NCI-H1694 treated with DMSO at 0.1 percent for 48 hours (cell line): ENCODE measurements at regions not wholly inside any gene's neighbourhood (a gene's known extent, or its start where the extent isn't known, plus 50 kb on each side); places are given as distances from the start of the nearest gene placed in this dataset.
A peak's percentile ranks its signal among the peaks of the same experiment; 100 is the strongest.
"Not testable (repeated sequence)": the region's sequence is repeated elsewhere in the genome, so short reads cannot be mapped to it uniquely, and the experiment has no call there.

Source experiments
- DNase-seq: peaks from one replicate; lab custom pipeline; 2025; lab: John Stamatoyannopoulos, UW

DNA sequence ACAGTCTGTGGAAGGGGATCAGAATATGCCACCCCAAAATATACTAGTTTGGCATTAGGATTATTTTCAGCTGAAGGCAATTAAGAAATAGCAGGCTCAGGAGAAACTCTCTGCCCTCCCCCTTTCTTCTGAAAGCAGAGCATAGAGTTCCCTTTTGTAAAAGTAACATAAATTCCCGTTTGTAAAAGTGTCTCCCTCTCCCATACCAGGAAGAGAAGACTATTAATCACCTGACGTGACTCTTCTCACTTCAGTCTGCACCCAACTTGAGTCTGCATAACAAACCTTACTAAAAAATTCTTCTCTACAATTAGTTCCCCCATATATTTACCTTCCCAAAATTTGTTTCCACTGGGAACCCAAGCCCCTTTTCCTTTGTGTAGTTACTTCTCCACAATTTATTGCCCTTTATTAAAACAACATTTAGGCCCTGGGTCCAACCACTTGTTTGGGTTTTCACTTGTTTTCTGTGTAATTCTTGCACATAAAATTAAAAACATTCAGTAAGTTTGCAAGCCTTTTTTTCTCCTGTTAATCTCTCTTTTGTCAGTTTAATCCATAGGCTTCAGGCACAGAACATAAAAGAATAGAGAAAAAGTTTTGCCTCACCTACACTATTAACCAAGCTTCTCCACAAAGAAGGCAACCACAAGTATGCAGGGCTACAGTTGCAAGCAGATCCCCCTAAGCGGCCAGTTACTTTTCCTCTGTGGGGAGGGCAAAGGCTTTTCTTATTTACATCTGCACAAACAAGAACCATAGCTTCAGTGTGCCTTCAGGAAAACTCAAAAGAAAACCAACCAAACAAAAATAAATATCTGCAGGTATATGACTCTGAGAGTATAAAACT lies 73.8 kb upstream of the EPCAM start:
- DNase-seq, result no peak

DNA sequence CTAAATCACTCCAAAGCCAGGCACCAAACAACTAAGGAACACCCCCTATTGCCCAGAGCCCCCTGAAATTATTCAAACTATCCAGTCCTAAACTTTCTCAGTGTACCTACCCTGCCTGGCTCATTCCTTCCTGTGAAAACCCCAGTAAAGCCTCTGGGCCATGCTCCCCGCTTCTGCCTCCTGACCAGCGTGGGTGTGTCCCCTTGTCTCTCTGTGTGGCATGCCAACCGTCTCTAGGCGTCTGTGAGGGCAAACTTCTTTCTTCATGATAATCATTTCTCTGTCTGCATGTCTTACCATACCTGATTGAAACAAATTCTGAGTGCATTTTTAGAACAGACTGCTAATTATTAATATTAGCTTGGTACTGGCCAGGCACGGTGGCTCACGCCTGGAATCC lies 75.1 kb upstream of the EPCAM start:
- no peak for DNase-seq

DNA sequence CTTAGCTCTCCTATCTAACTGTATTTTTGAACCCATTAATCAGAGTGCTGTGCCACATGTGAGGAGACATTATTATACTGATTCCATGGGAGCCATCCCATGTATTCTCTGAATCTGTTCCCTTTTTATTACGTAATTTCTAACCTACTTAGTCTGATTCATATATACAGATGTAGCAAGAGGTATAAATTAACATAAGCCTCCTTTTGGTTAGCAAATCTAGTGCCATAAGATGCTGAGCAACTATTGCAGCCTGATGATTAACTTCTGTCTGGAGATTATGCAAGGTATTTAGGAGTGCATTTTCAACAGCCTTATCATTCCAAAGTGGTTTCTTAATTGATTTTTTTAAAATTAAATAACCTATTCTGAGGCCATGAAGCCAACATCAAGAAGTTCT lies 80.2 kb upstream of the EPCAM start:
- DNase-seq, result no peak

DNA sequence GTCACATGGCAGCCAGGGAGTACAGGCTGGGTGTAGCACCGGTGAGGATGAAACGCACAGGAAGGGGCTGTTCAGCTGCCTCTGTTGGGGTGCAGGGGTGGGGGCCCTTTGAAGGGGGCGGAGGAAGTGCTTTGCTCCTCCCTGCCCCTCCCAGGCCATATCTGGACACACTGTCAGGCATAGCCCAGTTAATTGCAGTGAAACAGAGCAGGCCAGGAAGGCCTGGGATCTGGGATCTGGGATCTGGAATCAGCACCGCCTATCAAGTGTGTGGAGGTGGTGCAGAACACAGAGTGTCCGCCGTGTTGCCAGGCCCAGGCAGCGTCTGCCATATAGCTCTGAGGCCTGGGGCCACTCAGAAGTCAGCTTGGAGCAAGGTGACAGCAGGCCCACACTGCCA lies 85.5 kb upstream of the EPCAM start:
- DNase-seq, result no peak

DNA sequence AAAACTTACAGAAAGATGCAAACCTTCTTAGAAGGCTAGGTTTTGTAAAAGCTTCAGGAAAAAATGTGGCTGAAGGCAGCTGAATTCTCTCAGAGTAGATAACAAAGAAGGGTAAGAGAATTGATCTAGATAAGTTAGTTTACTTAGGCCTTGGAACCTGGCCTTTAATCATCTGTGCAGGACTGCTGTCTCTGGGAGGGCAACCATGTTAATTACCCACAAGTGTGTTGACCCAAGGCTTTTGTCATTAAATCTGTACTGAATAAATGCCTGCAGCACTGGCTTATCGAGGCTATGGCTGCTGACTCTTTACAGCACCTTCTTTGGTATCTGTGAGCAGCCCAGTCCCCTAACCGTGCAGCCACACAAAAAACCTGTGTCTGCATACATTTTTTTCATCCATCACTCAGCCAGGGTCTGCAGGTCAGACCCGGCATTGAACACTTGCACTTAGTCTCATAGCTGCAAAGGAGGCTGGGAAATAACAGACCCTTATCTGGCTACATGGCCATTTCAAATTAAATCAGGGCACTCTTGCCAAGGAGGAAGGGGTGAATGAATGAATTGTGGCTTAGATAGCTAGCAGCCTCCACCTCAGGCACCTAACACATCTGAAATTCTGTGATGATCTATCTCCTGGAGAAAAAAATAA lies 86.4 kb upstream of the EPCAM start:
- no peak for DNase-seq

DNA sequence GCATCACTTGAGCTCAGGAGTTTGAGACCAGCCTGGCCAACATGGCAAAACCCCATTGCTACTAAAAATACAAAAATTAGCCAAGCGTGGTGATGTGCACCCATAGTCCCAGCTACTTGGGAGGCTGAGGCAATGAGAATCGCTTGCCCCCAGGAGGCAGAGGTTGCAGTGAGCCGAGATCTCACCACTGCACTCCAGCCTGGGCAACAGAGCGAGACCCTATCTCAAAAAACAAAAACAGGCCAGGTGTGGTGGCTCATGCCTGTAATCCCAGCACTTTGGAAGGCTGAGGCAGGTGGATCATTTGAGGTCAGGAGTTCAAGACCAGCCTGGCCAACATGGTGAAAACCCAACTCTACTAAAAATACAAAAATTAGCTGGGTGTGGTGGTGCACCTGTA lies 89.6 kb upstream of the EPCAM start:
- not testable (repeated sequence) for DNase-seq

DNA sequence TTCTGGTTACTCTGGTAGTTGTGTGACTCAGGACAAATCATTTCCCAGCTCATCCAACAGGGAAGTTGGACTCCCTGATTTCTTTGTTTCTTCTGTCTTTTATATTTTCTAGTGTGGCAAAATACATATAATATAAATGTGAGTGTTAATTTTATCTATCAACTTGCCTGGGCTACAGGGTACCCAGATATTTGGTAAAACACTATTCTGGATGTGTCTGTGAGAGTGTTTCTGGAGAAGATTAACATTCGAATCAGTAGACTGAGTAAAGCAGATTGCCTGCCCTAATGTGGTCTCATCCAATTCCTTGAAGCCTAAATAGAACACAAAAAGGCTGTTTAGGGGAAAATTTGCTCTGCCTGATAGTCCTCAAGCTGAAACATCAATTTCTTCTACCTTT lies 91.1 kb upstream of the EPCAM start:
- DNase-seq, result no peak

DNA sequence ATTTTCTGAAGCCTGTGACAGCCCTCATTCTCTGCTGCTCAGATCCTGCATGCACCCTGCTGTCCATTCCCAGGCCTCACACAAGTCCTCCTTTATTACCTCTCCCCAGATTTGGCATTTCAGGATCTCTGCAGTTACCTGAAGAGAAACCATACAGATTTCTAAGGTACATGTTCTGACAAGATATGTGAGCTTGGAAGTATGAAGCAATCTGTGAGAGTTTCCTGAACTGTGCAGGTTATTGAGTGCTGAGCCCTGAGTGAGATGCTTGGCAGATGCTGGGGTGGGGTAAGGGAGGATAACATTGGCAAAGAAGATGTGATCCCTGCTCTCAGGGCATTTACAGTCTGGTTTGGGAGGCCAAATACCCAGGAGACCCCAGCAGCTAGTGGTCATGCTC lies 91.9 kb upstream of the EPCAM start:
- DNase-seq, result no peak

DNA sequence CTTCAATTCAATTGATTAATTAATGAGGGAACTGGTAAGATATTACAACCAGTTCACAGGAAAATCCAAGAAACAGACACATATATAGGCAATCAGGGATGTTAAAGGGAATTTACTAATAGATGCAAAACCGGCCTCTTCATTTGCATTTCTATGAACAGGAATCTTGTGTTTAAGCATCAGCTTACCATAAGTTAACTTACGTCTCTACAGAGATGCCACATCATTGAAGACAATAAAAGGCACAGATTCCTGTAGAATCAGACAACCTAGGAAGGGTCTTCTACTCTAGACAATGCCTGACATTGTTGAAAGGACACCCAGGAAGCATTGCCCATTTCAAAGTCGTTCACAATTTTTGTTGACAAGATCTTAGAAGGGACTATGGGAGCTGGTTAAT lies 93.0 kb upstream of the EPCAM start:
- no peak for DNase-seq

DNA sequence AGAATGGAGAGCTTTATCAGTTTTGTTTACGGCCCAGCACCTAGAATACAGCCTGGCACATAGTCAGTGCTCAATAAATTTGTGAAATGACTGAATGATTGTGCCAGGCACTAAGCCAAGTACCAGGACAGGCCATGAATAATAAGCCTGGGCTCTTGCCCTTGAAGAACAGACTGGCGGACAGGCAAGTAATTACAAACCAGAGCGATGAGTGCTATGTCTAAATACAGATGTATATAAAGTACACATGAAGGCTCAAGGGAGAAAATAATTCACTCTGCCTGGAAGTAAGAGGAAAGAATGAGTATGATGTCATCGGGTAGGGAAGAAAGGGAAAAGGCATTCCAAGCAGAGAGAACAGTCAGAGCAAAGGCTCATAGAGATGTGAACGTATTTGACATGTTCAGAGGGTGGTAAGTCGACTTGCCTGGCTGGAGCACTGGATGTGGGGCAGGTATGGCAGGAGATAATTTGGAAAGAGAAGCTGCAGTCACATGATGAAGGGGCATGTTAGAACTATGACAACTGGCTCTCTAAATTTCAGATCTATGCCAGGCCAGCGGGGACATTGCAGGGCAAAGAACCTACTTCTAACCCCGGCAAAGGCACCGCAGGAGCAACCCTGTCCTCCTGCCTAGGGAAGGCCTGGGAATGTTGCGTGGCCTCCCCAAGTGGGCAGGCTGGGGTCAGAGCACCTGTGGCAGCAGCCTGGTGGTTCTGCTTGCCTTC lies 94.9 kb upstream of the EPCAM start:
- DNase-seq, result no peak

DNA sequence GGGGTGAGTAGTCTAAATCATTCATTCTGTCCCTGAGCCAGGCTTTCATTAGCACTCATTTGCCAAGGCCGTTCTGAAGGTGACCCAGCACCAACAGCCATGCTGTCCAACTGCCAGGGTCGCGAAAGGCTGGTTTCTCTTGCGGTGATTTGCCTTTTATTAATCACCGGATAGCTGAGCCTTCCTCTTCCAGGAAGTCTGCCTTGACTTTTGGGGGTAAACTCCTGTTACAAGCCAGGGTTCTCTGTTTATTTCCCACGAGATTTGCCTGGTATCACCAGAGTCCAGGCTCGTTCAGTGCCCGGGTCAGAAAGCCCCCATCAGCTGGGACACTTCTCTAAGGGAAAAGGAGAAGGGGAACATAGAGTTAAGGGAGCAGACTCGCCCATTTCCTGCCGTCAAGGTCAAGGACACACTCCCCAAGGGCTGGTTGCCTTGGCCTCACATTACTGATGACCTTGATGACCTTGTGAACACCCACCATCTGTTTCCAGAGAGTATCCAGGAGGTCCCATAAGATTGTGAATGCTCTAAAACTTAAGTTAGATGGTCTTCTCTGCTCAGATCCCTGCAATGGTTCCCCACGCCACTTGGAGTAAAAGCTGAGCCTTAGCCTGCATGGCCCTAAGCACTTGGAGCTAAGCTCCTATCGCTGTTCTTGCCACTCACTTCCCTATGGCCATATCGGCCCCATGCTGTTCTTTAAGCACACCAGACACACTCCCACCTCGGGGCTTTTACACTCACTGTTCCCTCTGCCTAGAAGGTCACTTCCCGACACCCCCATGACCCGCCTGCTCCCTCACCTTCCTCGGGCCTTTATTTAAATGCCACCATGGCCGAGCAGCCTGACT lies 96.0 kb upstream of the EPCAM start:
- DNase-seq, result no peak

DNA sequence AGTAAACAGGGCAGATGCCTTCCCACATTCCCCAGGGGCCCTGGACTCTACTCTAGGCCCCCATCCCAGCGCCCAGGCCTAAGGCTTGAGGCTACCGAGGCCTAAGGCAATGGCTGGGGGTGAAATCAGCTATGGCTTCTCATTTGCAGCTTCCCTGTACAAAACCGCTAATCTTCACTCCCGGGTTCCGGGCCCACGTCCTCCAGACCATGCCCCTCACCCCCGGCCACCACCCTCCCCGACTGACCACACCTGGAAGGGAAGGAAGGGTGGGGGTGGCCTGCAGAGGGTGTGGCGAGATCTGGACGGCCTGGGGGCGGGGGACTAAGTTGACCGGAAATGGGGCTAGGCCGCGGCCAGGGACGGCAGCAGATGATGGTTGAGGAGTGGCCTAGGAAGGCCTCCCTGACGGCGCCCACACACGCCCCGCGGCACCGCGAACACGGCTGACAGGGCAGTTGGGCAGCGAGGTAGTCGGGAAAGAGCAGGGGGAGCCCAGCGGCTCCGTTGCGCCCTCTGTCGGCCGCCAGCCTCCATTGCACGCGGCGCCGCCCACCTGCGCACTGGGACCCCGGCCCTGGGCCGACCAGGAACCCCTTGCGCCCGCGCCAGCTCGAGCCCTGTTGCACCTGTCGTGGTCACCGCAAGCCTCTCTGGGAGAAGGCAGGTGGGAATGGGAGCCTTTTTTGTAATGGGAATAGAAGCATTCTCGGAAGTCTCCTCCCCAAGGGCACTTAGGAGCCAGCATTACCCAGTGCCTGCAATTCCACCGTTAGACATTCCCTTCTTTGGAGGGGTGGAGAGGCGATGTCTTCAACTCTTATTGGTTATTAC lies 95.9 kb upstream of the CALM2 start:
- DNase-seq, result peak; percentile 32

DNA sequence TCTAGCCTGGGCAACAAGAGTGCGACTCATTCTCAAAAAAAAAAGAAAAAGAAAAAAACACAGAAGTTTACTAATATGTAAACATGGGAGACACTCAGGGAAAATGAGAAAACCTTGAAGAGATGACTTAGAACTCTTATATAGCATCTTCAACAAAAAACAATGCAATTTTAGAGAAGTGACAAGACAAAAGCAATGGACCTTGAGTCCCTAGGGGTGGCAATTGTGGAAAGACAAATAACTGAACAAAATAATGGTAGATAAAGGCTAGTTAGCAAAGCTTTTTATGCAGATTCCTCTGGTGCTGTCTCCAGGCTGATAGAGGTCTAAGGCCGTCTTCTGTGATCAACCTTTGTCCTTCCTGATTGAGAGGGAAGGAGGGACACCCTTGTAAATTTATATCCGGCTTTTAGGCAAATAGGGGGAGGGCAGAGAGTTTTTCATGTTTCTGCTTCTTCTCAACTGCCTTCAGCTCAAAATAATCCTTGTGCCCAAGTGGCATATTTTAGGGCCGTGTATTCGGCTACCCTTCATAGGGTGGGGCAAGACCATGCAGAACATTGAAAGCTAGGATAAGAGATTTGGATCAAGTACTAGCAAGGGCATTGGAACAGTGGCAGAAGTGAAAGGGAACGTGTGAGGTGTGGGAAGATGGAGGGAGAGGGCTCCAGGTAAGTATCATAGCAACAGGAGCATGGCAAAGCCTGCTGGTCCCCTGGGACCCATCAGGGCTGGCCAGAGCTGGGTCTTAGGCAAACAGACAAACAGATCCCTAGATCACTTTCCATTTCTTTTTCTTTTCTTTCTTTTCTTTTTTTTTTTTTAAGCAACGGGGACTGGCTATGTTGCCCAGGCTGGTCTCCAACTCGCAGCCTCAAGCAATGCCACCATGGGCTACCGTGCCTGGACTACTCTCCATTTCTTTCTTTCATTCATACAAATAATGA lies 95.0 kb upstream of the CALM2 start:
- no peak for DNase-seq

DNA sequence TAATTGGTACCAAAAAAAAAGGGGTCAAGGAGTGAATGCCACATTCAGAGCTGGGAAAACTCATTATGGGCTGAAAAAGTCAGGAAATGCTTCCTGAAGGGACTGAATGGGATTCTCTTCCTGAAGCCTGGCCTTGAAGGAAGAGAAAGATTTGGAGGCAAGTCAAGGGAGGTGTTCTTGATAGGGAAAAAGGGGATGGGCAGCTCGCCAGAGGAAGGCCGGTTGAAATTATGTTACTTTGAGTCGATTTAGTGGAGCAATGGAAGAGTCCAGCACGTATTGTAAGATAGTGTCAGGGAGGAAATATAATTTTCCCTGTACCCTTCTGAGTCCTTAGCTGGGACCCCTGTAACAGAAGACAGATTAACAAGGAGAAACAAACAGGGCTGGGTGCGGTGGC lies 94.1 kb upstream of the CALM2 start:
- no peak for DNase-seq

DNA sequence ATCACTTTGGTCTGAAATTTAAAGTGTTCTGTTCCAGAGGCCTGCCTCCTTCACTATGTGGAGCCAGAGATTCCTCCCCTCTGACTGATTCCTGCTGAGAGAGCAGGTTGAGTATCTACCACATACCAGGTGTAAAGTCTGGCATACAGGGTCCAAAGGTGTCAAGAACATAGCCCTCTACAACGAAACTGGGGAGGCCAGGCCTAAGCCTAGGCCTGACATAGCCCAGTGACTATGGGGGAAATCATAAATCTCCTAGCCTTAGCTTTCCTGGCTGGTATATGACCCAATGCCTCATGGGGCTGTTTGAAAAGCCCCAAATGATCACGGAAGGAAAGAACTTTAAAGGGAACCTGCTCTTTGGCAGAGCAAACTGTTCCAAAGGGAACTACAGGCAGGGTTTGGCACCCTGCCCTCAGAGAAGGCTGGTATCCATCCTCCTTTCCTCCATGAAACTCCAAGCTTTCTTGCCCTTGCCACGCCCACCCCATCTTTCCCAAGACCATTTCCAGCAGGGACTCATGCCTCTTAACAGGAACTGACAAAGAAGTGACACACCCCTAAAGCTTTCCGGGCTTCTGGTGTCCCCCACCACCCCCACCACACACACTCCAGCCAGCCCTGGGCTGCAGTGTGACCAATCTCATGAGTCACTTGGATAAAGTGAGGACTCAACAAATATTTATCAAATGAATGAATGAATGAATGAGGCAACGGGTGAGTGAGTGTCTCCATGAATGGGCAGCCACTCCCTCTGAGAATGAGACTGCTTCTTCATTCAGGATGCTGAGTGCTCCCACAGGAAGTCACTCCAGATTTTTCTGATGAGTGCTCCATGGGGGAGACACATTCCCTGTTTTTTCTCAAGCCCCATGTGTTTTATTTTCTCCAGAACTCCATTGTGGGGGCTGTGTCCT lies 93.3 kb upstream of the CALM2 start:
- DNase-seq, result no peak

DNA sequence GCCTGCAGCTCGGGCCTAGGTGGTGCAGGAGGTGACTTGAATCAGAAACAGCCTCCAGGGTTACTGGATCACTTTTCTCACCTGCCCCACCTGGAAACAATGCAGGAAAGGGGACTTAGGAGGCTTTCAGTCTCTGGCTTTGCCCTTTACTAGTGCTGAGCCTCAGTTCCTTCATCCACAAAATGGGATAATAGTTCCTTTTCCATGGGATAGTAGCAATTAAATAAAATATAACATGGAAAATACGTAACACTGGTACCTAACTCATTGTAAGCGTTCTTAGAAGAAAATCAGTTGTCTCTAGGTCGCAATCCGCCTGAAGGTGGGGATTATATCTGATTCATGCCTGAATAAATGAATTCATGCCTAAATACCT lies 91.4 kb upstream of the CALM2 start:
- no peak for DNase-seq

DNA sequence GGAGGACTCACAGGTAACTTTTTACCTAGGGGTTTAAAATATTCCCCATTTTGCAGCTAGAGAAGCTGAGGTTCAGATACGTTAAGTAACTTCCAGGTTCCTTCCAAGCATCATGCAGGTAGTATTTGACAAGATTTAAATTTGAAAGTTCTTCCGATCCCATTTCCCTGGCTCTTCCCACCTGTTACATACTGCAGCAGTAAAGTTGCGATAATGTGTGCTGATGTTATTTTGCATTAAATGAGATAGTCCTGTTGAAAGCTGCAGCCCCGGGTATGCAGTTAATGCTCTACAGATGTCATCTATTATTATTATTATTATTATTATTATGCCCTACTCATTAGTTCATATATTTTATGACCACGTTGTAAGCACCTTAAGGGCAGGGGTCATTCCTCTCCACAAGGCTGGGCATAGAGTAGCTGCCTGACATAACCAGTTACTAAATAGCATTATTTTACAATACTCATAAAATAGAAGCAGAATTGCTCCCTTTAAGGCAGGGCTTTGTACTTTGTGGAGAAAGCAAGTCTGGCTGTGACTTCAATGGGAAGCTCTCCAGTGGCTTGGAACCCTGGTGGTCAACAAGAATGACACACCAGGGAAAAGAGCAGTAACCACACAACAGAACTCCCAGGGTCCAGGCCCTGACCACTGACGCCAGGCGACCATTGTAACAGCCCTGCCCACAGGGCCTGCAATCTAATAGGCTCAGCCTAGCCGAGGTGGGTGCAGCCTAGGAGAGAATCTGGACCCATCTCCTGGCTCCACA lies 90.8 kb upstream of the CALM2 start:
- no peak for DNase-seq

DNA sequence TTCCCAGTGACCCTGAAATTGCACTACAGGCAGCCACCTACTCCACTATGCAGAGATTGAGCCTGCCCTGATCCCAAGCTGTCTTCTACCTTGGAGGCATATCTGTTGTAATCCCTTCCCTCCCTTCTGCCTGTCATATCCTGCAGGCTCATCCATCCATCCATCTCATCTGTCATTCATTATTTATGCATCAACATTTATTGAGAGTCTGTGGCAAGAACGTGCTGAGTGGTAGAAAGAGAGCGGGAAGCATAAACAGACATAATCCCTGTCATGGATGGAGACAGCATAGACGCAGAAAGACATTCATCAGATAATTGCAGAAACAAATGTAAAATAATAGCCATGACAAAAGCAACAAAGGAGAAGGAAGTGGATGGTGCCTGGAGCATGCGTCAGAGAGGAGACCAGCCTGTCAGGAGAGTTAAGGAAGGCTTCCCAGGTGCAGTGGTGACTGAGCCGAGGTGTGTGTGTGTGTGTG lies 89.5 kb upstream of the CALM2 start:
- peak; percentile 20 for DNase-seq
